HuH-7 (cell line): ENCODE measurements at regions not wholly inside any gene's neighbourhood (a gene's known extent, or its start where the extent isn't known, plus 50 kb on each side); places are given as distances from the start of the nearest gene placed in this dataset.
"Not testable (repeated sequence)": the region's sequence is repeated elsewhere in the genome, so short reads cannot be mapped to it uniquely, and the experiment has no call there.

Experiments
- DNase-seq: peaks from one replicate; pipeline ENCODE4 v3.0.0; 2011; ENCODE audit warnings: low spot score

DNA sequence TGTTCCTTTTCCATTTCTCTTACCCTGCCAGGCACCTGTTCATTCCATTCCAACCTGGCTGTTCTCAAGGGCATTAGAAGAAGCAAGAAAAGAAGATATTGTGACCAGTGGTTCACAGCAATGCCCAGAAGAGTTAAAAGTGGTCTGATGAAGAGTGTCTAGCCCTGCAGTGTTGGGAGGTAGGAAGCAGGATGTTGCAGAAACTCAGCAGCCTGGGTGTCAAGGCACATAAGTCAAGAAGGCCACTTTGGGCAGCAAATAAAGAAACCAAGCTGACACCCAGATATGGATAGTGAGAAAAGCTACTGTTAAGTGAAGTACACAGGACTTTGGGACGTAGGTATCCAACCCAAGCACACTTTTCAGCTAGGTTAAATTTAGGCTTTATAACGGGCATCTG is 199.9 kb upstream of the SATB1 start:
- no peak for DNase-seq

DNA sequence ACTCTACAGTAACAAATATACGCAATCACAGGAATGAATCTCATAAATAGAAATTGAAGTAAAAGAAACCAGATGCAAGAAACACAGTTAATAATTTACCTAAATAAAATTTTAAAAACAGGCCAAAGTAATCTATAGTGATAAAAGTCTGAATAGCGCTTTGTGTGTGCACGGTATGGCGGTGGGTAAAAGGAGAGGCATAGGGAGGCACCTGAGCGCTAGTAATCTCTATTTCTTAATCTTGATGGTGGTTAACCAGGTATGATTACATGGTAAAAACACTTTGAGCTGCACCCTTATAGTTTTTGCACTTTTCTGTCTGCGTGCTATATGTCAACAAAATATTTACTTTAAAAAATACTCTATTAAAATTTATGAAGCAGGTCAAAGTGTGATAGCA is 198.1 kb upstream of the SATB1 start:
- no peak for DNase-seq

DNA sequence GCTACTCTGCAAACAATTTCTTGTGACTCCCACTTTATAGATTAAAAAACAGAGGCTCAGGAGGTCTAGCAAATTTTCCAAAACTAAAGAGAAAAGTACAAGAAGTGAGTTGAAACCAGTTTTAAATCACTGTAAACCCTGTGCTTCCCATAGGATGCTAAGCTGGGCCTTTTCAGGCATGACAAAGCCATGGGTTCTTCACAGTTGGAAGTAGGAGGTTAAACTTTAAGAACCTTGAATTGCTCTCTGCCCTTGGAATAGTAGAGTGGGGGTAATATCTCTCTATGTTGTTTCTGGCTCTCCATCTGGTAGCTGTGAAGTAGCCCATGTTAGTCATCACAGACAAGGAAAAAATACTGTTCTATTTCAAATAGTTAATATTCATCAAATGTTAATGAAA is 193.6 kb upstream of the SATB1 start:
- DNase-seq = no peak

DNA sequence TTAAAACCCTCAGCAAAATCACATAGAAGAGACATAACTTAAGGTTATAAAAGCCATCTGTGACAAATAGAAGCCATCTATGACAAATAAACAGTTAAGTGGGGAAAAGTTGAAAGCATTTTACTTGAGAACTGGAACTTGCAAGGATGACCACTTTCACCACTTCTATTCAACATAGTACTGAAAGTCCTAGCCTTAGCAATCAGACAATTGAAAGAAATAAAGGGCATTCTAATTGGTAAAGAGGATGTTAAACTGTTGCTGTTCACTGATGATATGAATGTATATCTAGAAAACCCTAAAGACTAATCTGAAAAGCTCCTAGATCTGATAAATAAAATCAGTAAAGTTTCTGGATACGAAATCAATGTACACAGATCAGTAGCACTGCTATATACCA is 186.9 kb upstream of the SATB1 start:
- DNase-seq = no peak

DNA sequence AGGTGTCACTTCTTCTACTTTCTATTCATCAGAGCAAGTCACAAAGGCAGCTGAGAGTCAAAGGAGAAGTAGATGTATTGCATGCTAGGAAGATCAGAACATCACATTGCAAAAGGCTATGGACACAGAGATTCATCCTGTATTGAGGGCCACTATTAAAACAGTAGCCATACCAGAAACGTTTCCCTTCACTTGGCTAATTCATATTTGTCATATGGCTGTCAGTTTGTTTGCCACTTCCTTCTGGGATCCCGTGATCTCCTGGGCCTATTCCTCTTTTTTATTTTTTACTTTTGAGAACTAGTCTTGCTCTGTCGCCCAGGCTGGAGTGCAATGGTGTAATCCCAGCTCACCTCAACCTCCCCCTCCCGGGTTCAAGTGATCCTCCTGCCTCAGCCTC is 184.0 kb upstream of the SATB1 start:
- DNase-seq = no peak

DNA sequence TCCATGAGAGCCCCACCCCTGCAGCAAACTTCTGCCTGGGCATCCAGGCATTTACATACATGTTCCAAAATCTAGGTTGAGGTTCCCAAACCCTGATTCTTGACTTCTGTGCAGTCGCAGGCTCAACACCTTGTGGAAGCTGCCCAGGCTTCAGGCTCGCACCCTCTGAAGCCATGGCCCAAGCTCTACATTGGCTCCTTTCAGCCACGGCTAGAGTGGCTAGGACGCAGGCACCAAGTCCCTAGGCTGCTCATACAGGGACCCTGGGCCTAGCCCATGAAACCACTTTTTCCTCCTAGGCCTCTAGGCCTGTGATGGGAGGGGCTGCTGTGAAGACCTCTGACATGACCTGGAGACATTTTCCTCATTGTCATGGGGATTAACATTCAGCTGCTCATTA is 172.8 kb upstream of the SATB1 start:
- no peak for DNase-seq

DNA sequence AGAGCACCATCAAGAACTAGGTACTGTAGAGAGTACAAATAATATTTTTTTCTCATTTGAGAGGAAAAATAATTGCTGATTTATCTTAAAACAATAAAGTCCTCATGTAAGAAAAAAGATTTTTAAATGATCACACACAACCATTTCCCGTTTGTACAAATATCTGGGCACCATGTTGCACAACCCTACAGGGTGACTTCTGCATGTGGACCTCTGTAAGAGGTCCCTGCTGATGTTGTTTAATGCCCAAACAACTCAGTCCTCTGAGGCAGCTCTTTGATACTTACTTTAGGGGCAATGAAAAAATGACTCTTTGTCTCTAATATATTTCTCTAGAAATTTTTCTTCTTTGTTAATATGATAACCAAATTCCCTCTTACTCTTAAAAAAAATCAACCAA is 168.1 kb upstream of the SATB1 start:
- no peak for DNase-seq

DNA sequence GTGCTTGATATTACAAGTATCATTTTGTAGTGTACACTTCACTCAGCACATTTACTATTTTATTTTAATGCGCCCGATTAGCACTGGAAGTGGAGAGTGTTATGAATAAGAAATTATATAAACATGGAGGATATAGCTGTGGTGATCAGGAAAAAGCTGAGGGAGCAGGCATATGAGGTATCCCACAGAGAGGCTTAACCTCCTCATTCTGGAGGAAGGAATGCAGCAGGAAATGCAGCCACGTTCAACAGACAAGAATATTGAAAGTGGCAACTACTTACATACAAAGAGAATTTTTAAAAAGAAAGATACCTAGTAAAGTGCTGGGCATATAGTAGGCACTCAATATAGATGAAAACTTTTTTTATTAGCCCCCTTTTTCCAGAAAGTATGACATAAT is 166.0 kb upstream of the SATB1 start:
- no peak for DNase-seq

DNA sequence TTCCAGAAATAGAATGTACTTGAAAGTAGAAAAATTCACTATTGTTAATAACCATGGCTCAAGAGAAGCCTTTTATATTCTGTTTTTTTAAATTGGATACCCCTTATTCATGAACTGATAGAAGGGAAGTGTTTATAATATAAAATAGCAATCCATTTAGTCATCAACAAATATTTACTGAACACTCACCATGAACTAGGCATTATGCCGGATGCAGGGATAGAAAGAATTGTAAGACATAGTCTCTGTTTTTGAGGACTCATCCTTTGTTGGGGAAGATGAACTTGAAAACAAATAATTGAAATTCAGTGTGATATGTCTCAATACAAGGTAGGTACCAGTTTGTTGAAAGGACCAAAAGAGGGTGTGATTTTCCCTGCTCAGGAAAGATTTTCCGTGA is 160.9 kb upstream of the SATB1 start:
- no peak for DNase-seq

DNA sequence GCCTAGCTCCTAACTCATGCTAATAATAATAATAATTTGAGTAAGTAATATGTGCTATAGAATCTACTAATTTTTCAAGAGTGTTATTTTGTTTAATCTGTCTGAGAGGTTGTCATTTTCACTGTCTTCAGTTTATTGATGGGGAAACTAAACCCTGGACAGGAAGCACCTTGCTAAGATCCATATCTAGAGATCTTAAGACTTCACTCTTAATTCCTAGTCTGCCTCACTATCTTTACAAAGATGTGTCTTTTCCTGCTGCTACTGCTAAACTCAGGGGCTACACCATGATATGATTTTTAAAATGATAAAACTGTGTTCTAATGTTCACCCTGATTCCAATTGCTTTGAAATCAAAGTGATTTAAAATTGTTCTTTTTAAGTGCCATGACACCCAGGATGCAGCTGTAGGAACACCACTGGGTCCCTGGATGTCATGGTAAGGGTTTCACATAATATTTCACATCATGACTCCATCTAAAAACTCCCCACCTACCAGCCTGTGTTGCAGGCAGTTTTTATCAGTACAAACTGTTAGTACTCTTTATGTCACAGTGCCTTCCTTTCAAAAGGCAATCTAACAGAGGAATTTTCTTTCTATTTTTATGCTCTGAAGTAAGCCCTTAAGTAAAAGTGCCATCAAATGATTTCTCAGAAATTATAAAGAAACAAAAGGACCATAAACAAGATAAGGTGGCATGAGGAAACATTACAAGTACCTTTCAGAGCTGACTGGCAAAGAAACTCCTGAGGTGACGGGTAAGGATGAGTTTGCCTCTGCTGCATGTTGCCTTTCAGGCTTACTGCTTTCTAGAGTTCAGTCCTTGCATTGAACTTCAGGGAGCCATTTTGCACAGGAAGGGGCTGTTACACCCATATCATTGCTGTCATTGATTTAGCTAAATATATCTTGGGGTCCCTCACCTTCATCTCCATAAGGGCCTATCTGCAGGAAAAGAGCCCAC is 160.1 kb upstream of the SATB1 start:
- DNase-seq = no peak

DNA sequence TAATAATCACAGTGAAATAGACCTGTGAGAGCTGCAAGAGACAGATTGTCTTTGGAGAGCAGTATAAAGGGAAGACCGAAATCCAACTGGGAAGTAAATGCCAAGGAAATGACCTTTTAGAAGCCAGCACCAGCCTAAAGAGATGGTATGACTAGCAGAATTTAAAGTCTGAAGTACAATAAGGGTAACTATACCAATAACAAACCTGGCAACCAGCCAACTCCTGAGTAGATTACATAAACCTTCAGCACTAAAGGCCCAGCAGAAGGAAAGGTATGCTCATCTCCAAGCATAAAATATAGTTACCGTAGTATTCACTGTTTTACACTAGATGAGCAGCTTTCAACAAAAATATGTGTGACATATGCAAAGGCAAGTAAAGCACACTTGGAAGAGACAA is 155.1 kb upstream of the SATB1 start:
- no peak for DNase-seq

DNA sequence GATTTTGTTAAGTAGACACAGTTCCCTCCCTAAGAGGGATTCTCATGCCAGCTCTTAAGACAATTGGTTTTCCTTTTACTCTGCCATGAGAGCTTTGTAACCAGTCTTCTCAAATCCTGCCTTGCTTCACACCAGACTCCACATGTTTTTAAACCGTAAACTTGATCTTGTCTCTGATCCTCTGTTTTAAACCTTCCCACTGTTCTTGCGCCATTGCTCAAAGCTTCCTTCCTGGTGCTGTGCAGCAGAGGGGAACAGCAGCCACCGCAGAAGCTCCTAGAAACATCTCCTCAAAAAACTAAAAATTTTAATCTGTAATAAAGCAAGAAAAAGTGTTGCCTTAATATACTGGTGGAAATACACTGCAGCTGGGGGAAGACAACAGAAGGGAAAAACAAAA is 154.5 kb upstream of the SATB1 start:
- DNase-seq = no peak

DNA sequence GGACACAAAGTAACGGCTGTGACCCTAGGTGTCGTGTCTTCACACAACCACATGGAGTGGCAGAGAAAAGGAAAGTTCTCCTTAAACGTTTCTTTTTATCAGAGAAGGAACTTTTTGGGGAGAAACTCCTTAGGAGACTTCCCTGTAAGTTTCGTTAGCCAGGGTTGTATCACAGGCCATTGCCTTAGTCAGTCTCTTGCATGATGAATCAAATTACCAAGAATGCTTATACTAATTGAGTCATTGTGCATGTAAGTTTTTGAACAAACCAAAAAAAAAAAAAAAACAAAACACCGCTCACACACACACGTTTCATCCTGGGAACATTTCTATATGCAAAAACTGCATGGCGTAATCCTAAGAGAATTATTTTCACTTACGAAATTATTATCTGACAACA is 150.4 kb upstream of the SATB1 start:
- no peak for DNase-seq

DNA sequence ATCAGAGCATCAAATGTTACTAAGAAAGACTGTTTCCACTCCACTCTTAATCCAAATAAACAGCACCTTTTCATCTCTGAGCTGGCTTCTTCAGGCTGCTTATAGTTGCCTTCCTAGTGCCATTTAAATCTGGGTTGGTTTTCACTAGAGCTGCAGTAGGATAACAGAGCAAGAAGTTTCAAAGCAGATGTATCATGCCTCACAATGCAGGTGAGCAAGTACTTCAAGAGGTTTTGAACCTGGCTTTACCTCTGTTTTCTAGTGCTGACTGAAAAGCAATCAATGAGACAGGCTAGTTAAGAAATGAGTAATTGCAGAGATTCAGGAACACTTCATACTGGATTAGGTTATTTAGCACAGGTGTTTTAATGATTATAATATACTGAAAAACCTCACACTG is 147.7 kb upstream of the SATB1 start:
- DNase-seq = no peak

DNA sequence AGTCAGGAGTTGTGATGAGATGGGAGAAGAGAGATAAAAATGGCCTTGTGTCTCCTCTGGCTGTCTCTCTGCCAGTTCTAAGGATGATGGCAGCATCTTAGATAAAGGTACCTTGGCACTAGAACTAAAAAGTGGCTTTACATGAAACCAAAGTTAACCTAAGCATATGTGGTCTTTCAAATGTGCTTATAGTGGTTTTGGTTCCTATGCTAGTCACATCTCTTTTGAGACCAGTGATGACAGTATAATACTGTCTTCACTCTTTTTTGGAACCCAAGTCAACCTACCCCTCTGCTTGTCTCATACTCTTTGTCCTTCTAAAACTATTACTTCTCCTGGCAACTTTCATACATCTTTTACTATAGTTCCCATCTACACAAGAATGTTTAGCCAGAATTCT is 142.2 kb upstream of the SATB1 start:
- no peak for DNase-seq

DNA sequence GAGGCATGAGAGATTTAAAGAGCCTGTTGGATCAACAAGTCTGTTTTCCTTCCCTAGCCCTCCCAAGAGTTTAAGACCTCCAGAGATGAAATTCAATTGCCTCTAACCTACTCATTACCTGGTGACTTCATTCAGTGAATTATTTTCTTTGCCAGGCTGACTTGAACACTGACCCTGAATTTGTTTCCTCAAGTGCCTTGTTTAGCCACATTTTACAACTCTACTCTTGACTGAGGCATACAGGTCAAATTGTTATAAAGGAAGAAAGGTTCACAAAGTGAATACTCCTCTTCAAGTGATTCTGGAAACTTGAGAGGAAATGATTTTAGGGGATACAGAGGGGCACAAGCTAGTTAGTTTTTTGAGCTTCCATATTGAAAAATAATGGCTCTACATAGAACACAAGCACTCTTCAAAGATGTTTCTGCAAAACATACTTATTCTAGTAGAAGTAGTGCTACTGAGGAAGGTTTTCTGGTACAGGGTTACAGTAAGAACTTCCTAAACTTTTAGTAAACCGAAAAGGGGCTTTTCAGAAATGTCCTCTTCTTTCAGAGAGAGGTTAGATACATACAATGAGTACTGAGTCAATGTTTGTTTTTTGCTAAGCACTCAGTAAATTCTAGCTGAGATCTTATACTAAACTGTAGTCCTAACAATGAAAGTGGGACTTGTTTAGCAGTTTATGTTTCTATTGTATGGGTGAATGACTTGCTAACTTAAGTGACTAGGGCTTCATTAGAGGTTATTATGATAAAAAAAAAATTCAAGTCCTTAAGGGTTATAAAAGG is 137.4 kb upstream of the SATB1 start:
- no peak for DNase-seq

DNA sequence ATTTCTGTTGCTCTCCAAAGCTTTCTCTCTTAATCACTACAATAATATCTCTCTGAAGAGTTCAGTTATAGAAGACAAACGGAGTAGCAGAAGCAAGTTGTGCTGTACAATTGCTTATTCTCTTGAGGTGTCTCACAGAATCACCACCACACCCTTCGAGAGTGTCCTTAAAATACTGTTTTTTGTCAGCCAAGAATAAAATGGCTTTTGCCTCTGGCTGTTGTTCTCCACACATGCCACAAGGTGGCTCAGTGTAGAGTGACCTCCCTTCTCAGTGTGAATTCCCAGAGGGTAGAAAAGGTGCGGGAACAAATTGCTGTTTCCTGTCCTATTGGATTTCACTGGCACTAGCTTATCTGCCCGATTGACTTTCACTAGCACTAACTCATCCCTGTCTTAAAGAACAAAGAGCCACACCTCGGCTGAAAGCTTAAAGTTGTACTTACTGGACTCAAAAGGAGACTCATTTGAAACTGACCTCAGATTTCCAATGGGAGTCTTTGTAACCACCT is 134.2 kb upstream of the SATB1 start:
- peak; percentile 42 for DNase-seq

DNA sequence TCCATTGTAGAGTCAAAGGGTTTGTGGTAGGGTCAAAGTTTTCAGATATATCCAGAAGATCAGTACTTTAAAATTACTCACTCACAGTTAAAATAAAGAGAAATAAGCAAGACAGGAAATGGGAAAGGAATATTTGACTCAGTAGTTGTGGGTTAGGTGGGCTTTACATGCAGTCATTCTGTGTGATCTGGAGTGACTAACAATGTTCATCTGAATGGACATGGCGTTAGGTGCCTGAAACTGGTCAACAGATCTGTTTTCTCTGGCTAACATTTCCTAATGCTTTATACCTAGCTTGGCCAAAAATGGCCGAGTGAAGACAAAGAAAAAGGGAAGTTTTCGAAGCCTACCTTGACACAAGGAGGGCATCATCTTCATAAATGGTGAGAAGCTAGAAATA is 133.4 kb upstream of the SATB1 start:
- no peak for DNase-seq

DNA sequence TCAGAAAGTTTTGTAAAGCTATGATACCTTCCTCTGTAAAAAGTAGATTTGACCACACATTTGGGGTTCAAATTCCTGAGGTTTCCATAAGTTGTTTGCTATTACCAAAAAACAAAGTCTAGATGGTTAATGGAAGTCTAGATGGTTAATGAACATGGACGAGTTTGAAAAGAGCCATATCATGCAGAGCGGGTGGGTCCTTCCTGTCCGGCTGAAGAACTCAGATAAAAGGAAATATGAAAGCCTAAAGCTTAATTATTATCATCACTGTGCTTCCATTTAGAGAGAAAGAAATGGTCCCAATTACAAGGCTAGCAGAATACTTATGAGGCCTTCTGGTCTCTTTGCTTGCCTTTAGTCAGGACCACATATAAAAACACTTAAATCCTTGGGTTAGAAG is 132.1 kb upstream of the SATB1 start:
- no peak for DNase-seq

DNA sequence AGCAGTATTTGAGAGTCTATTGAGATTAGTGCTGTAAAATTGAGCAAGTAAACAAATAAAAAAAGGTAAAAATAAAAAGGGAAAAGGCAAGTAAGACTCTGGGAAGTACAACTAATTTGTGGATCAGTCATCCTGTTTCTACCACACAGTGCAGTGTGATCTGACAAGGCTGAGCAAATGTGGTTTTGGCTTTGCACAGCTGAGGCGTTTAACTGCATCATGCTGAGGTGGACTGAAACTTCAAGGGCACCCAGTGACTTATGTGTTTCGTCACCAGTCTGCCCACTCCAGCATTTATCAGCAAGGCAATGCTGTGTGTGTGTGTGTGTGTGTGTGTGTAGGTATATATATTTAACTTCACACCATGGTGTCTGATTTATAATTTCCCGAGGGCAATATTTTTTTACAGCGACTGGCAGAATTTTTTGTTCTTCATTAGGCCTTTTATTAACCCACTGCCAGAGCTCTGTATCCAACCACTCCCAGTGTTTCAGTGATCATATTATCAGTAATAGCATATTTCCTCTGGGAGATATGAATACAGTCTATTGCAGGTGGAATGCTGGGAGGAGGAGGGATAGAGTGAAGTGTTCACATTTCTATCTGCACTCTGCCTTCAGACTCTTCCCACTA is 131.5 kb upstream of the SATB1 start:
- no peak for DNase-seq

DNA sequence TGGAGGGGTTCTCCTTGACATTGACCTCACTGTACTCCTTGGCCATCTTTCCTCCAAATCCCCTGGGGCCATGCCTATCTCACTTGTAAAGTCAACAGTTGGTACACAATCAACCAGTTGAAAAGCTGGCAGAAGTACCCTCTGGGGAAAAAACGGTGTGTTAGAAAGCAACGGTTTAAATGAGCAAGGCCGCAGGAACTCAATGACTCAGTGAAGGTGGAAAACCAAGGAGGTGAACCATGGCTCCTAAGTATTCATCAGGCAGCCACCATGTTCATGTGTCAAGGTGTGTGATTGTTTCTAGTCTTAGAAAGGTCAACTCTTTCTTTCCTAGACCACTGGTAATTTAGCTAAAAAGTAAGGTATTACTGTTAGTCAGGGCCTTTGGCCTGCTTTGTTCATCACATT is 130.9 kb upstream of the SATB1 start:
- no peak for DNase-seq

DNA sequence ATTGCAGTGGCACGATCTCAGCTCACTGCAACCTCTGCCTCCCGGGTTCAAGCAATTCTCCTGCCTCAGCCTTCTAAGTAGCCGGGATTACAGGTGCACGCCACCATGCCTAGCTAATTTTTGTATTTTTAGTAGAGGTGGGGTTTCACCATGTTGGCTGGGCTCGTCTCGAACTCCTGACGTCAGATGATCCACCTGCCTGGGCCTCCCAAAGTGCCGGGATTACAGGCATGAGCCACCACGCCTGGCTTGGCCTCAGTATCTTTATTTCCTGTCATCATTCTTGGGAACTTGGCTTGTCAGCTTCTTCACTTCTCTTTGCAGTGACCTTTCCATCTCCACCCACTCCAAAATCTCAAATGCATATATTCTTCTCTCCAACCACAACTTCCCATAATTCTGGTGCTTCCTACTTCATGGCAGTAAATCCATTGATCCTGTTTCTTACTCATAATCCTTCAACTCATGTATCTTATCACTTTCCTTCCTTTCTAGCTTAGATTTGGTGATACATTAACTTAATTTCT is 127.5 kb upstream of the SATB1 start:
- DNase-seq = not testable (repeated sequence)
